GM12873 (cell line): ENCODE measurements at regions not wholly inside any gene's neighbourhood (a gene's known extent, or its start where the extent isn't known, plus 50 kb on each side); places are given as distances from the start of the nearest gene placed in this dataset.

ENCODE experiments used
- CTCF ChIP-seq: IDR thresholded peaks from 2 replicates; pipeline ENCODE4 v1.5.1; 2012; ENCODE audit warnings: low read depth, mild to moderate bottlenecking, moderate library complexity, low read length, control low read depth; ENCODE audit not compliant: insufficient read depth; ENCODE audit errors: missing control alignments

GRCh38 chr6:142561511-142562265 lies 259.9 kb downstream of the ADGRG6 start:
- no peak for TF ChIP-seq CTCF

DNA sequence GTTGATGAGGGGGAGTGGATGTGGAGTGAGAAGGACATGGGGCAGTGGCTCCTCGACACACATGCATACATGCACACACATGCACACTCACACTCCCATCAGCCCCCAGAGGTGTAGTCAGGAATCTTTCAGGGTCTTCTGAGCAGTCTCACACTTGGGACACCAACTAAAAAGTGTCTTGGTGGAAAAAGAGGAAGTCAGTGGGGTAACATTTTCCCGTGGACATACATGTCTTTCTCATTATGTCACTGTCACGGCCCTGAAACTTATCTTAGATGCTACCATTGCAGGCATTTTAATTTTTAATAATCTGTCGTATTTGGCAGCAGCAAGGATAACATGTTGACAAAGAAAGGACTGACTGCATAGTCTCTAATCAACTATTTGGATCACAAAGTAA lies 261.1 kb downstream of the ADGRG6 start:
- TF ChIP-seq CTCF = no peak

DNA sequence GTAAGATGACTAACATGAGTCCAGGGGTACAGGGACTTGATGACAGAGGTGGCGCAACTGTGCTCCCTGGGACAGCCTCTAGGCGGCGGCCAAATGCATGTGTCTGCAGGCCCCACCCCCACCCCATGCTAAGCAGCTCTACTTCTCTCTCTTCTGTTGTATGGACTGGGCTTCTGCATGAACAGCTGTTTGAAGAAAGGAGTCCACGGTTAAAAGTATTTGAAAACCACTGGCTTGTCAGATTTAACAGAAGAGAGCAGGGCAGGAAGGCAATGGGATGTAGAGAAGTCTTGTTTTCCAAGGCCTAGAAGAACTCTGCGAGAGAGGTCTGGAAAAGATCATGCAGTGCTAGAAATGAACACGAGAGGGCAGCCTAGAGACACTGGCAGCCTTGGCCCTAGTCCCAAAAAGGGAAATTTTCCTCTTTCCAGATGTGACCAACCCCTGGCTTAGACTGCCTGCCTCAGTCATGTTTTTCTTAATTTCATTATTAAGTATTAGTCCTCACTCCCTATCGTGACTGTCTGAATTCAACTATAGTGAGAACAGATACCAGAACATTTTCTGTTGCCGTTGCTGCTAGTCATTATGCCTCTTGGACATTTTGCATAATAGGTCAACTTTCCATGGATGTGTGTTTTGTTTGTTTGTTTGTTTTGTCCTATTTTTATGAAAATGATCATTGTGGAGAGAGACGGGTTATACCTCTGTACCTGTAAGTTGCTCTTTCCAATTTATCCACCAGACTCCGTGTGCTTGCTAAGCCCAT lies 265.0 kb downstream of the ADGRG6 start:
- peak; percentile 93 for TF ChIP-seq CTCF

DNA sequence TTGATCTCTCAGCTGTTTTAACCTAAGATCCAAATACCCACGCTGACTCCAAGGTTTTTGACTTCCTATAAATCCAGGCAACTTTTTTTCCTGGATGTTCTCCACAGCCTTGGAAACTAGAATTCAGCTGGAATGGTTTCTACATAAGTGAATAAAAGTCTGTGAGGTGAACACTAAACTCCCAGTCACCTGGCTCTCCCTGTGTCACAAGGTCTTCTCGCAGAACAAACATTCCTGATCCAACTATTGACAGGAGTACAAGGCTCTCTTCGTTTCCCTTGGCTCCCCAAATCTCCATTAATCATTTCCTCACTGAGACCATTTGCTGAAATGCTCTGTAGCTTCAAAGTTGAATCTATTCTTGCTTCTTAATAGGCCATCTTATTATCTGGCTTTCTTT lies 265.7 kb downstream of the ADGRG6 start:
- TF ChIP-seq CTCF = no peak

- no peak for TF ChIP-seq CTCF
Observed at GRCh38 chr6:142568857-142569597, 267.2 kb downstream of the ADGRG6 start.

DNA sequence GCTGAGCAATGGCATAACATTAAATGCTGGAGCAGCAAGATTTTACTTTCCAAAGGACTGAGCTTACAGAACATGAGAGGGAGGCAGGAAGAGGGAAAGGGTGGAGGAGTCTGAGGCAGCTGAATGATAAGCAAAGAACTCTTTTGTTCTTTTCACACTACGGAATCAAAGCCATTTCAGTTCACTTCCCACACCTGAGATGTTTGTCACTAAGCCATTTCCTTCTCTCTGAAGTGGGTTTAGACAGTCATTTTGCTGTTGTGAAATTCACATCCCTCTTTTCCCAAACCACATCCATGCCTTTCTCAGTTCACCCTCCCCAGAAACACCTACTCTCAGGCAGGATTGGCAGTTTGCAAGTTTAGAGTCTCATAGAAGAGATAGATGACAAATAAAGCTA lies 267.9 kb downstream of the ADGRG6 start:
- no peak for TF ChIP-seq CTCF

DNA sequence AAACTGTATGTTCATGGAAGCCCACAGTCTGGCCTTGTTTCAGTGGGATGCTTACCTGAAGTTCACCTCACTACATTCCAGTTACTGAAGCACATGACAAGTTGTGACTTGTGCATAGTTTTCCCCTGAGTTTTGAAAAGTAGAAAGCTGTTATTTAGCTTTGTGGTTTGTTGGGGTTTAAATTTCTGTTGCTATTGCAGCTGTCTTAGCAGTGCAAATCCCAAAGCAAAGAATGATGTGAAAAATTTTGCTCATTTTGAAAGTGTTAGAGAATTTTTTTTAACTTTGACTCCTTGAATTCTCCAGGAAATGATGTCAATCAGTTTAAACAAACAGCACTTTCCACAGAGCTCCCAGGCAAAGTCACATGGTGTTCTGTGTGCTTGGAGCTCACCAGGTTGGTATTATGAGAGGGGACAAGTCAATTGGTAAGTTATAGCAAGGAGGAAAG lies 268.4 kb downstream of the ADGRG6 start:
- TF ChIP-seq CTCF = no peak
